Caco-2 (cell line): ENCODE measurements at regions not wholly inside any gene's neighbourhood (a gene's known extent, or its start where the extent isn't known, plus 50 kb on each side); places are given as distances from the start of the nearest gene placed in this dataset.
"Not testable (repeated sequence)": the region's sequence is repeated elsewhere in the genome, so short reads cannot be mapped to it uniquely, and the experiment has no call there.

ENCODE experiments used
- BruUV-seq: library from RNA; stranded (reverse); fragments of 400-500 nt; replicated peaks from 2 replicates; lab custom pipeline; 2021; lab: Mats Ljungman, UMichigan
- CTCF ChIA-PET: fragments of 300-600 bp; sonication (Branson Sonifier 250); formaldehyde crosslinking; loops from one replicate; lab custom pipeline; 2022; ENCODE audit warnings: antibody characterized with exemption; lab: Charles Lee
- POLR2A ChIA-PET: fragments of 300-600 bp; sonication (Branson Sonifier 250); formaldehyde crosslinking; loops from one replicate; lab custom pipeline; 2022; ENCODE audit warnings: antibody characterized with exemption; lab: Charles Lee
- DNase-seq, 2 experiments: peaks; one replicate each; pipeline versions ENCODE4 v3.0.0 to v3.0.0-alpha.2; 2020 to 2022
- H3K27me3 ChIP-seq: replicated peaks from 2 replicates; pipeline ENCODE4 v1.6.0; 2011; ENCODE audit warnings: low read length; ENCODE audit not compliant: control insufficient read depth, insufficient read depth
- H3K36me3 ChIP-seq: 2 replicates; pipeline ENCODE4 v1.5.1; 2011; ENCODE audit warnings: low read length; ENCODE audit not compliant: control insufficient read depth, insufficient read depth
- H3K4me1 ChIP-seq: fragments of 250-450 bp; sonication (Bioruptor Pico); 2 replicates; pipeline ENCODE4 v1.5.1; 2020; ENCODE audit warnings: mild to moderate bottlenecking
- H3K4me3 ChIP-seq: 2 replicates; pipeline ENCODE4 v1.5.1; 2011; ENCODE audit warnings: low read depth, mild to moderate bottlenecking, control low read depth, low read length
- H3K9me3 ChIP-seq: fragments of 250-450 bp; sonication (Bioruptor Pico); 2 replicates; pipeline ENCODE4 v1.5.1; 2020; ENCODE audit warnings: mild to moderate bottlenecking, moderate library complexity
- H3K27ac Mint-ChIP-seq: one replicate; pipeline ENCODE4 v1.8.0; 2022; ENCODE audit warnings: mixed read lengths; ENCODE audit not compliant: unreplicated experiment
- H3K27me3 Mint-ChIP-seq: one replicate; pipeline ENCODE4 v1.8.0; 2022; ENCODE audit warnings: mixed read lengths; ENCODE audit not compliant: insufficient read depth, unreplicated experiment
- H3K36me3 Mint-ChIP-seq: one replicate; pipeline ENCODE4 v1.8.0; 2022; ENCODE audit warnings: mild to moderate bottlenecking, mixed read lengths; ENCODE audit not compliant: insufficient read depth, unreplicated experiment
- H3K4me1 Mint-ChIP-seq: one replicate; pipeline ENCODE4 v1.8.0; 2022; ENCODE audit warnings: low read depth, mixed read lengths; ENCODE audit not compliant: unreplicated experiment
- H3K4me3 Mint-ChIP-seq: one replicate; pipeline ENCODE4 v1.8.0; 2022; ENCODE audit warnings: mild to moderate bottlenecking, moderate library complexity, mixed read lengths; ENCODE audit not compliant: unreplicated experiment
- H3K9me3 Mint-ChIP-seq: one replicate; pipeline ENCODE4 v1.8.0; 2022; ENCODE audit warnings: mixed read lengths; ENCODE audit not compliant: unreplicated experiment
- CTCF ChIP-seq, 2 experiments: fragments of 200-600 bp in 1 of 2; IDR thresholded peaks; 1 replicate in 1 of 2; 2 replicates in 1 of 2; pipeline versions ENCODE4 v1.5.1 to v1.8.0; 2011 to 2022; ENCODE audit warnings: antibody characterized with exemption in 1 of 2, control low read depth in 1 of 2, inconsistent platforms in 1 of 2, low read depth in 1 of 2, low read length in 1 of 2, mild to moderate bottlenecking in 1 of 2, moderate library complexity in 1 of 2; ENCODE audit not compliant: insufficient read depth in 1 of 2, severe bottlenecking in 1 of 2, unreplicated experiment in 1 of 2
- intact Hi-C: fragments of 100-400 bp; cut with micrococcal nuclease; formaldehyde crosslinking; loops from one replicate; pipeline ENCODE4 v1.10.0; 2022; ENCODE audit not compliant: unreplicated experiment

- no peak overlapping the region for H3K4me3 ChIP-seq
- CTCF ChIA-PET, result no interaction called here
- no peak for DNase-seq
- H3K9me3 Mint-ChIP-seq, result no peaks in the 10 kb centered on the region
- no peak for TF ChIP-seq CTCF (IDR thresholded peaks at IDR 0.05; ENCODE audit: insufficient read depth in 1 of 2, low read depth in 1 of 2, low read length in 1 of 2, severe bottlenecking in 1 of 2, unreplicated experiment in 1 of 2)
- no peaks in the 10 kb centered on the region for H3K27me3 ChIP-seq
- no peaks in the 10 kb centered on the region for H3K4me1 Mint-ChIP-seq
- H3K9me3 ChIP-seq, result no peaks in the 10 kb centered on the region
- intact Hi-C loops, result no loop called here
- no TSS peak for BruUV-seq
- no peak overlapping the region for H3K4me3 Mint-ChIP-seq
- H3K27me3 Mint-ChIP-seq, result no peaks in the 10 kb centered on the region
- no peaks in the 10 kb centered on the region for H3K36me3 Mint-ChIP-seq
- H3K36me3 ChIP-seq, result no peaks in the 10 kb centered on the region
- no peak overlapping the region for H3K27ac Mint-ChIP-seq
- H3K4me1 ChIP-seq, result no peaks in the 10 kb centered on the region
- POLR2A ChIA-PET, result no interaction called here
These were observed 83.4 kb downstream of the MRPL57 start for GRCh38 chr13:21259571-21260455.

GRCh38 chr13:21260561-21261290 is 84.3 kb downstream of the MRPL57 start:
- H3K4me1 ChIP-seq, BruUV-seq, H3K36me3 Mint-ChIP-seq, POLR2A ChIA-PET, H3K27ac Mint-ChIP-seq, H3K9me3 ChIP-seq, H3K27me3 Mint-ChIP-seq, CTCF ChIA-PET, intact Hi-C loops, H3K27me3 ChIP-seq, H3K9me3 Mint-ChIP-seq, H3K4me3 ChIP-seq, DNase-seq, H3K36me3 ChIP-seq, H3K4me3 Mint-ChIP-seq, H3K4me1 Mint-ChIP-seq: not testable (repeated sequence)

GRCh38 chr13:21261487-21262216 is 85.2 kb downstream of the MRPL57 start:
- POLR2A ChIA-PET, DNase-seq, H3K36me3 Mint-ChIP-seq, H3K27ac Mint-ChIP-seq, H3K9me3 Mint-ChIP-seq, H3K4me3 Mint-ChIP-seq, H3K27me3 Mint-ChIP-seq, intact Hi-C loops, H3K27me3 ChIP-seq, H3K4me1 Mint-ChIP-seq, H3K4me3 ChIP-seq, H3K9me3 ChIP-seq, H3K36me3 ChIP-seq, BruUV-seq, CTCF ChIA-PET, H3K4me1 ChIP-seq: not testable (repeated sequence)

GRCh38 chr13:21263909-21264308 is 87.5 kb downstream of the MRPL57 start:
- H3K36me3 Mint-ChIP-seq, H3K4me1 ChIP-seq, H3K27me3 Mint-ChIP-seq, POLR2A ChIA-PET, H3K9me3 ChIP-seq, BruUV-seq, H3K4me1 Mint-ChIP-seq, H3K36me3 ChIP-seq, intact Hi-C loops, H3K27ac Mint-ChIP-seq, H3K27me3 ChIP-seq, H3K4me3 ChIP-seq, H3K9me3 Mint-ChIP-seq, H3K4me3 Mint-ChIP-seq, DNase-seq: not testable (repeated sequence)
- CTCF ChIA-PET, result interaction anchor here (0.6 kb wide), 1 partner anchor 411 kb away, joined by 8 read pairs; no protein-coding TSS in a partner anchor

- H3K36me3 Mint-ChIP-seq, H3K9me3 Mint-ChIP-seq, H3K4me3 ChIP-seq, BruUV-seq, H3K4me1 ChIP-seq, DNase-seq, H3K36me3 ChIP-seq, H3K27me3 ChIP-seq, H3K4me3 Mint-ChIP-seq, H3K4me1 Mint-ChIP-seq, intact Hi-C loops, H3K9me3 ChIP-seq, POLR2A ChIA-PET, H3K27me3 Mint-ChIP-seq, CTCF ChIA-PET, H3K27ac Mint-ChIP-seq: not testable (repeated sequence)
These were observed 92.0 kb downstream of the MRPL57 start for GRCh38 chr13:21268485-21268884.

GRCh38 chr13:21272439-21272838 is 96.0 kb downstream of the MRPL57 start:
- BruUV-seq, H3K36me3 ChIP-seq, H3K4me3 Mint-ChIP-seq, H3K4me3 ChIP-seq, POLR2A ChIA-PET, H3K27me3 ChIP-seq, CTCF ChIA-PET, H3K36me3 Mint-ChIP-seq, H3K4me1 Mint-ChIP-seq, H3K9me3 Mint-ChIP-seq, H3K27ac Mint-ChIP-seq, intact Hi-C loops, DNase-seq, H3K4me1 ChIP-seq, H3K9me3 ChIP-seq: not testable (repeated sequence)
- H3K27me3 Mint-ChIP-seq, result peaks cover 13% of the 10 kb centered on the region
